Neural cell (in vitro differentiated cells): ENCODE measurements at regions not wholly inside any gene's neighbourhood (a gene's known extent, or its start where the extent isn't known, plus 50 kb on each side); places are given as distances from the start of the nearest gene placed in this dataset.

Experiments used
- H2AFZ ChIP-seq: fragments of 200-600, 300-800 bp; sonication (generic), shearing (Covaris generic); 2 replicates; pipeline ENCODE4 v1.6.0; 2014; ENCODE audit warnings: low read depth, mild to moderate bottlenecking, antibody characterized with exemption, low read length, moderate library complexity
- H3F3A ChIP-seq: fragments of 200-600 bp; shearing (Covaris generic); 2 replicates; pipeline ENCODE4 v1.6.1; 2016; ENCODE audit warnings: mild to moderate bottlenecking, moderate library complexity, mixed read lengths, antibody characterized with exemption, low read length; ENCODE audit not compliant: insufficient read depth, poor library complexity, severe bottlenecking
- H3K27ac ChIP-seq: fragments of 200-600, 300-800 bp; sonication (generic), shearing (Covaris generic); 2 replicates; pipeline ENCODE4 v1.5.1; 2014; ENCODE audit warnings: mild to moderate bottlenecking, low read length, moderate library complexity
- H3K27me3 ChIP-seq: fragments of 300-800, 200-600 bp; sonication (generic), shearing (Covaris generic); 2 replicates; pipeline ENCODE4 v1.6.0; 2014; ENCODE audit warnings: mild to moderate bottlenecking, low read depth, low read length, moderate library complexity; ENCODE audit not compliant: insufficient read depth
- H3K36me3 ChIP-seq: fragments of 300-800, 200-600 bp; sonication (generic), shearing (Covaris generic); 2 replicates; pipeline ENCODE4 v1.5.1; 2014; ENCODE audit warnings: mild to moderate bottlenecking, antibody characterized with exemption, low read length, moderate library complexity; ENCODE audit not compliant: insufficient read depth
- H3K4me2 ChIP-seq: fragments of 300-800, 200-600 bp; sonication (generic), shearing (Covaris generic); 2 replicates; pipeline ENCODE4 v1.6.0; 2014; ENCODE audit warnings: mild to moderate bottlenecking, low read length
- H3K4me3 ChIP-seq: fragments of 300-800, 200-600 bp; sonication (generic), shearing (Covaris generic); 2 replicates; pipeline ENCODE4 v1.5.1; 2014; ENCODE audit warnings: mild to moderate bottlenecking, low read length, moderate library complexity
- H3K79me2 ChIP-seq: fragments of 200-600 bp; shearing (Covaris generic); replicated peaks from 2 replicates; pipeline ENCODE4 v1.6.0; 2014; ENCODE audit warnings: mild to moderate bottlenecking, low read length, moderate library complexity; ENCODE audit not compliant: insufficient read depth
- H3K9ac ChIP-seq: fragments of 300-800, 200-600 bp; sonication (generic), shearing (Covaris generic); 2 replicates; pipeline ENCODE4 v1.6.1; 2016; ENCODE audit warnings: mild to moderate bottlenecking, low read length, mixed read lengths
- H3K9me2 ChIP-seq: fragments of 200-600 bp; shearing (Covaris generic); 2 replicates; pipeline ENCODE4 v1.6.1; 2016; ENCODE audit warnings: mild to moderate bottlenecking, low read length, mixed read lengths; ENCODE audit not compliant: insufficient read depth
- H3K9me3 ChIP-seq: fragments of 200-600, 300-800 bp; sonication (generic), shearing (Covaris generic); 2 replicates; pipeline ENCODE4 v1.6.1; 2016; ENCODE audit warnings: mild to moderate bottlenecking, mixed run types, low read length, moderate library complexity, mixed read lengths
- H4K20me1 ChIP-seq: fragments of 200-600 bp; shearing (Covaris generic); 2 replicates; pipeline ENCODE4 v1.6.1; 2016; ENCODE audit warnings: mild to moderate bottlenecking, mixed run types; ENCODE audit not compliant: insufficient read depth
- EP300 ChIP-seq: fragments of 450-650 bp; conservative IDR thresholded peaks from 2 replicates; pipeline ENCODE4 v1.6.1; 2014; ENCODE audit warnings: antibody characterized with exemption, mild to moderate bottlenecking, moderate library complexity; ENCODE audit not compliant: poor library complexity, severe bottlenecking
- EZH2 ChIP-seq: fragments of 200-600, 300-800 bp; shearing (Covaris generic), sonication (generic); IDR thresholded peaks from 2 replicates; pipeline ENCODE4 v1.6.1; 2014; ENCODE audit warnings: antibody characterized with exemption, low read length, borderline replicate concordance, mild to moderate bottlenecking; ENCODE audit not compliant: insufficient read depth, poor library complexity, severe bottlenecking
- MXI1 ChIP-seq: fragments of 450-650 bp; conservative IDR thresholded peaks from 2 replicates; pipeline ENCODE4 v1.6.1; 2014; ENCODE audit warnings: antibody characterized with exemption, mild to moderate bottlenecking; ENCODE audit not compliant: poor library complexity, severe bottlenecking
- POLR2AphosphoS5 ChIP-seq: IDR thresholded peaks from 2 replicates; pipeline ENCODE4 v1.6.1; 2012
- RAD21 ChIP-seq: fragments of 450-650 bp; conservative IDR thresholded peaks from 2 replicates; pipeline ENCODE4 v1.6.1; 2014; ENCODE audit warnings: antibody characterized with exemption, mild to moderate bottlenecking, moderate library complexity
- SMC3 ChIP-seq: fragments of 450-650 bp; conservative IDR thresholded peaks from 2 replicates; pipeline ENCODE4 v1.6.1; 2014; ENCODE audit warnings: antibody characterized with exemption, mild to moderate bottlenecking, moderate library complexity; ENCODE audit not compliant: poor library complexity
- TAF1 ChIP-seq: IDR thresholded peaks from 2 replicates; pipeline ENCODE4 v1.6.1; 2012; ENCODE audit warnings: low read depth
- TF ChIP-seq, protein P1 (sequence below): fragments of 450-650 bp; IDR thresholded peaks from 2 replicates; pipeline ENCODE4 v1.5.1; 2014; ENCODE audit warnings: antibody characterized with exemption, mild to moderate bottlenecking, moderate library complexity; ENCODE audit not compliant: poor library complexity, severe bottlenecking
- TF ChIP-seq, protein P2 (sequence below): IDR thresholded peaks from 2 replicates; pipeline ENCODE4 v1.6.1; 2012; ENCODE audit warnings: borderline replicate concordance

DNA sequence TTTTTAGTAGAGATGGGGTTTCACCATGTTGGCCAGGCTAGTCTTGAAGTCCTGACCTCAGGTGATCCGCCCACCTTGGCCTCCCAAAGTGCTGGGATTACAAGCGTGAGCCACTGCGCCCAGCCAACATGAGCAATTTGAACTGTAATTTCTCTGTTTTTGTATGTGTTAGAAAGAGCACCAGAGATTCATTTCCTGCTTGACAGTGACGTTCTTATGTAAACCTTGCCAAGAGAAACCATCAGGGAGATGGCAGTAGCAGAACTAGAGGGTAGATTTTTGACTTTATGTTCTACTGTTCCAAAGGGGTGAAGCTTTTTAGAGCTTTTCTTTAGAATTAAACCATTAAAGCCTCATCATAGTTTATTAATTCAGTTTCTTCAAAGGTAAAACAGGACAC is 148.1 kb upstream of the UMPS start:
- Histone ChIP-seq H3K4me2 (no peak overlapping the region), H3K4me3 (no peak overlapping the region), H3K27ac (no peak overlapping the region), H3K9ac (no peak overlapping the region), H3K27me3 (peaks cover 42% of the 10 kb centered on the region), H3K79me2 (no peaks in the 10 kb centered on the region), H3F3A (no peaks in the 10 kb centered on the region), H3K9me3 (no peaks in the 10 kb centered on the region), H2AFZ (no peak overlapping the region), H4K20me1 (peaks cover 5% of the 10 kb centered on the region), H3K36me3 (no peaks in the 10 kb centered on the region), H3K9me2 (no peaks in the 10 kb centered on the region)
- TF ChIP-seq TAF1 (no peak), SMC3 (no peak), MXI1 (no peak), POLR2AphosphoS5 (no peak), EP300 (no peak), EZH2 (no peak), RAD21 (no peak)
- TF ChIP-seq, protein P1, sequence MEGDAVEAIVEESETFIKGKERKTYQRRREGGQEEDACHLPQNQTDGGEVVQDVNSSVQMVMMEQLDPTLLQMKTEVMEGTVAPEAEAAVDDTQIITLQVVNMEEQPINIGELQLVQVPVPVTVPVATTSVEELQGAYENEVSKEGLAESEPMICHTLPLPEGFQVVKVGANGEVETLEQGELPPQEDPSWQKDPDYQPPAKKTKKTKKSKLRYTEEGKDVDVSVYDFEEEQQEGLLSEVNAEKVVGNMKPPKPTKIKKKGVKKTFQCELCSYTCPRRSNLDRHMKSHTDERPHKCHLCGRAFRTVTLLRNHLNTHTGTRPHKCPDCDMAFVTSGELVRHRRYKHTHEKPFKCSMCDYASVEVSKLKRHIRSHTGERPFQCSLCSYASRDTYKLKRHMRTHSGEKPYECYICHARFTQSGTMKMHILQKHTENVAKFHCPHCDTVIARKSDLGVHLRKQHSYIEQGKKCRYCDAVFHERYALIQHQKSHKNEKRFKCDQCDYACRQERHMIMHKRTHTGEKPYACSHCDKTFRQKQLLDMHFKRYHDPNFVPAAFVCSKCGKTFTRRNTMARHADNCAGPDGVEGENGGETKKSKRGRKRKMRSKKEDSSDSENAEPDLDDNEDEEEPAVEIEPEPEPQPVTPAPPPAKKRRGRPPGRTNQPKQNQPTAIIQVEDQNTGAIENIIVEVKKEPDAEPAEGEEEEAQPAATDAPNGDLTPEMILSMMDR: no peak
- TF ChIP-seq, protein P2, sequence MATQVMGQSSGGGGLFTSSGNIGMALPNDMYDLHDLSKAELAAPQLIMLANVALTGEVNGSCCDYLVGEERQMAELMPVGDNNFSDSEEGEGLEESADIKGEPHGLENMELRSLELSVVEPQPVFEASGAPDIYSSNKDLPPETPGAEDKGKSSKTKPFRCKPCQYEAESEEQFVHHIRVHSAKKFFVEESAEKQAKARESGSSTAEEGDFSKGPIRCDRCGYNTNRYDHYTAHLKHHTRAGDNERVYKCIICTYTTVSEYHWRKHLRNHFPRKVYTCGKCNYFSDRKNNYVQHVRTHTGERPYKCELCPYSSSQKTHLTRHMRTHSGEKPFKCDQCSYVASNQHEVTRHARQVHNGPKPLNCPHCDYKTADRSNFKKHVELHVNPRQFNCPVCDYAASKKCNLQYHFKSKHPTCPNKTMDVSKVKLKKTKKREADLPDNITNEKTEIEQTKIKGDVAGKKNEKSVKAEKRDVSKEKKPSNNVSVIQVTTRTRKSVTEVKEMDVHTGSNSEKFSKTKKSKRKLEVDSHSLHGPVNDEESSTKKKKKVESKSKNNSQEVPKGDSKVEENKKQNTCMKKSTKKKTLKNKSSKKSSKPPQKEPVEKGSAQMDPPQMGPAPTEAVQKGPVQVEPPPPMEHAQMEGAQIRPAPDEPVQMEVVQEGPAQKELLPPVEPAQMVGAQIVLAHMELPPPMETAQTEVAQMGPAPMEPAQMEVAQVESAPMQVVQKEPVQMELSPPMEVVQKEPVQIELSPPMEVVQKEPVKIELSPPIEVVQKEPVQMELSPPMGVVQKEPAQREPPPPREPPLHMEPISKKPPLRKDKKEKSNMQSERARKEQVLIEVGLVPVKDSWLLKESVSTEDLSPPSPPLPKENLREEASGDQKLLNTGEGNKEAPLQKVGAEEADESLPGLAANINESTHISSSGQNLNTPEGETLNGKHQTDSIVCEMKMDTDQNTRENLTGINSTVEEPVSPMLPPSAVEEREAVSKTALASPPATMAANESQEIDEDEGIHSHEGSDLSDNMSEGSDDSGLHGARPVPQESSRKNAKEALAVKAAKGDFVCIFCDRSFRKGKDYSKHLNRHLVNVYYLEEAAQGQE: no peak

DNA sequence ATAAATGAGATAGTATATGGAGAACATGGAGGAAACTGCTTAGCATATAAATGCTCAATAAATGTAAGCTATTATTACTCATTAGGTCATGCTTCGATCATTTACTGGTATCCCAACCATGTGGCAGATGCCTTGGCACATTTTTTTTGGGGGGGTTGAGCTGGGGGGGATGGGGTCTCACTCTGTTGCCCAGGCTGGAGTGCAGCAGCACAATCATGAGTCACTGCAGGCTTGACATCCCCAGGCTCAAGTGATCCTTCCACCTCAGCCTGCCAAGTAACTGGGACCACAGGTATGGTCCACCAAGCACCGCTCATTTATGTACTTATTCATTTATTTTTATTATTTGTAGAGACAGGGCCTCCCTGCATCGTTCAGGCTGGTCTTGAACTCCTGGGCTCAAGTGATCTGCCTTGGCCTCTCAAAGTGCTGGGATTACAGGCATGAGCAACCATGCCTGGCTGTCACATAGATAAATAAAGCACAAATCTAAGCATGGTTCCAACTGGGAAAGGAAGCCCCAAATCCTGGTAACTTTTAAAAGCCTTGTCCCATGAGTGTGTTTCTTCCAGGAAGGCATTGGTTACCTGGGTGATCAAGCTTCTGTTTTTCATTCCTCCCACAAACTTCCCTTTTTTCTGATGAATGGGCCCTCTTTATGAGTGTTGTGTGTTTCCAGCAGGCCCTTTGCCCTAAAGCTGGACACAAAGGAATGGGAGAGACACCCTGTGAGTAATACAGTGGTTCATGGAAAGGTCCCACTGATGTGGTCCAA is 147.4 kb upstream of the UMPS start:
- H3K9ac ChIP-seq: no peak overlapping the region
- no peaks in the 10 kb centered on the region for H3K9me2 ChIP-seq
- no peaks in the 10 kb centered on the region for H3F3A ChIP-seq
- no peak overlapping the region for H2AFZ ChIP-seq
- H3K9me3 ChIP-seq: no peaks in the 10 kb centered on the region
- H3K27me3 ChIP-seq: peaks cover 46% of the 10 kb centered on the region
- TF ChIP-seq RAD21 (no peak), EZH2 (no peak), MXI1 (no peak), POLR2AphosphoS5 (no peak)
- H3K79me2 ChIP-seq: no peaks in the 10 kb centered on the region
- H3K4me2 ChIP-seq: no peak overlapping the region
- no peaks in the 10 kb centered on the region for H3K36me3 ChIP-seq
- H3K4me3 ChIP-seq: no peak overlapping the region
- peaks cover 5% of the 10 kb centered on the region for H4K20me1 ChIP-seq
- H3K27ac ChIP-seq: no peak overlapping the region
